Hepatocyte (in vitro differentiated cells): ENCODE measurements at regions not wholly inside any gene's neighbourhood (a gene's known extent, or its start where the extent isn't known, plus 50 kb on each side); places are given as distances from the start of the nearest gene placed in this dataset.

Experiments used
- DNase-seq: peaks from one replicate; pipeline ENCODE4 v3.0.0-alpha.2; 2016; ENCODE audit warnings: low spot score
- H2AFZ ChIP-seq: fragments of 200-600 bp; sonication (generic); 2 replicates; pipeline ENCODE4 v1.6.0; 2016; ENCODE audit warnings: antibody characterized with exemption, mild to moderate bottlenecking
- H3K27ac ChIP-seq: fragments of 200-600 bp; sonication (generic); 2 replicates; pipeline ENCODE4 v1.5.1; 2016; ENCODE audit warnings: mild to moderate bottlenecking
- H3K27me3 ChIP-seq: fragments of 200-600 bp; sonication (generic); 2 replicates; pipeline ENCODE4 v1.6.1; 2016
- H3K36me3 ChIP-seq: fragments of 200-600 bp; sonication (generic); replicated peaks from 2 replicates; pipeline ENCODE4 v1.5.1; 2016; ENCODE audit warnings: low read depth; ENCODE audit not compliant: insufficient read depth
- H3K4me1 ChIP-seq: fragments of 200-600 bp; sonication (generic); 2 replicates; pipeline ENCODE4 v1.5.1; 2016; ENCODE audit warnings: mild to moderate bottlenecking, moderate library complexity; ENCODE audit not compliant: insufficient read depth
- H3K4me2 ChIP-seq: fragments of 200-600 bp; sonication (generic); 2 replicates; pipeline ENCODE4 v1.6.0; 2016
- H3K4me3 ChIP-seq: fragments of 200-600 bp; sonication (generic); 2 replicates; pipeline ENCODE4 v1.5.1; 2016; ENCODE audit warnings: mild to moderate bottlenecking
- H3K79me2 ChIP-seq: fragments of 200-600 bp; sonication (generic); 2 replicates; pipeline ENCODE4 v1.6.0; 2017; ENCODE audit warnings: mild to moderate bottlenecking
- H3K9me2 ChIP-seq: fragments of 200-600 bp; sonication (generic); replicated peaks from 2 replicates; pipeline ENCODE4 v1.6.0; 2017; ENCODE audit warnings: mild to moderate bottlenecking; ENCODE audit not compliant: insufficient read depth
- H3K9me3 ChIP-seq: fragments of 200-600 bp; sonication (generic); 2 replicates; pipeline ENCODE4 v1.5.1; 2016; ENCODE audit warnings: low read depth, mild to moderate bottlenecking
- H4K20me1 ChIP-seq: fragments of 200-600 bp; sonication (generic); 2 replicates; pipeline ENCODE4 v1.6.0; 2016; ENCODE audit warnings: mild to moderate bottlenecking; ENCODE audit not compliant: insufficient read depth, poor library complexity, severe bottlenecking
- CTCF ChIP-seq: fragments of 200-600 bp; sonication (generic); IDR thresholded peaks from 2 replicates; pipeline ENCODE4 v1.5.1; 2016; ENCODE audit warnings: antibody characterized with exemption, mild to moderate bottlenecking; ENCODE audit not compliant: poor library complexity
- EZH2 ChIP-seq: fragments of 200-600 bp; sonication (generic); IDR thresholded peaks from 2 replicates; pipeline ENCODE4 v1.6.1; 2016; ENCODE audit warnings: antibody characterized with exemption, mild to moderate bottlenecking, borderline replicate concordance
- EZH2phosphoT487 ChIP-seq: fragments of 200-600 bp; sonication (generic); IDR thresholded peaks from one replicate; pipeline ENCODE4 v1.6.1; 2018; ENCODE audit warnings: antibody characterized with exemption, mild to moderate bottlenecking, low read depth, moderate library complexity; ENCODE audit not compliant: unreplicated experiment, severe bottlenecking
- WGBS: methylation state at CpG from one replicate; pipeline ENCODE4 v1.1.6; 2016; ENCODE audit warnings: low lambda C conversion rate; ENCODE audit errors: missing lambda C conversion rate; 5-methylcytosine and 5-hydroxymethylcytosine counted together

- Histone ChIP-seq H3K36me3 (no peaks in the 10 kb centered on the region), H4K20me1 (no peaks in the 10 kb centered on the region), H3K4me2 (no peak overlapping the region), H2AFZ (no peak overlapping the region), H3K27ac (no peak overlapping the region), H3K9me3 (no peaks in the 10 kb centered on the region), H3K4me1 (no peaks in the 10 kb centered on the region), H3K79me2 (no peaks in the 10 kb centered on the region), H3K4me3 (no peak overlapping the region), H3K27me3 (no peaks in the 10 kb centered on the region), H3K9me2 (no peaks in the 10 kb centered on the region)
- TF ChIP-seq EZH2phosphoT487: no peak
- TF ChIP-seq CTCF: no peak
- TF ChIP-seq EZH2: no peak
- DNase-seq: no peak
- 100% methylated on average over 1 of the region's 1 CpG for WGBS
Observed at GRCh38 chr7:46664453-46664852, 743.4 kb upstream of the IGFBP3 start.

GRCh38 chr7:46663025-46663424 is 742.0 kb upstream of the IGFBP3 start:
- Histone ChIP-seq H2AFZ (no peak overlapping the region), H3K27ac (no peak overlapping the region), H3K4me1 (no peaks in the 10 kb centered on the region), H3K4me3 (no peak overlapping the region), H3K9me3 (no peaks in the 10 kb centered on the region), H3K4me2 (no peak overlapping the region), H3K79me2 (no peaks in the 10 kb centered on the region), H3K27me3 (no peaks in the 10 kb centered on the region), H3K9me2 (no peaks in the 10 kb centered on the region), H3K36me3 (no peaks in the 10 kb centered on the region), H4K20me1 (no peaks in the 10 kb centered on the region)
- no peak for DNase-seq
- no peak for TF ChIP-seq CTCF
- TF ChIP-seq EZH2phosphoT487: no peak
- no peak for TF ChIP-seq EZH2
- 71% methylated on average over 3 of the region's 3 CpGs for whole genome bisulfite sequencing

- Histone ChIP-seq H2AFZ (no peak overlapping the region), H3K9me3 (no peaks in the 10 kb centered on the region), H3K27me3 (no peaks in the 10 kb centered on the region), H4K20me1 (no peaks in the 10 kb centered on the region), H3K4me2 (no peak overlapping the region), H3K27ac (no peak overlapping the region), H3K4me3 (no peak overlapping the region), H3K36me3 (no peaks in the 10 kb centered on the region), H3K79me2 (no peaks in the 10 kb centered on the region), H3K9me2 (no peaks in the 10 kb centered on the region), H3K4me1 (no peaks in the 10 kb centered on the region)
- DNase-seq: no peak
- TF ChIP-seq EZH2phosphoT487 (no peak), EZH2 (no peak), CTCF (no peak)
- WGBS: 69% methylated on average over 4 of the region's 4 CpGs
Observed at GRCh38 chr7:46661431-46661830, 740.4 kb upstream of the IGFBP3 start.
